Esophagus squamous epithelium (tissue), 4 donors: ENCODE measurements at regions not wholly inside any gene's neighbourhood (a gene's known extent, or its start where the extent isn't known, plus 50 kb on each side); places are given as distances from the start of the nearest gene placed in this dataset.

Source experiments
- POLR2A ChIP-seq, 4 donors: fragments of 450-650 bp; IDR thresholded peaks; one replicate each; pipeline ENCODE4 v1.6.1; 2017; ENCODE audit warnings: antibody characterized with exemption in 4 of 4, mild to moderate bottlenecking in 4 of 4, moderate library complexity in 3 of 4
- TF ChIP-seq, protein P1 (sequence below), 6 experiments: fragments of 450-650 bp in 4 of 6; fragments of 200-600 bp in 2 of 6; sonication (generic) in 2 of 6; IDR thresholded peaks; one replicate each; pipeline ENCODE4 v1.5.1; 2016 to 2019; ENCODE audit warnings: antibody characterized with exemption in 6 of 6, mild to moderate bottlenecking in 4 of 6, moderate library complexity in 4 of 6

DNA sequence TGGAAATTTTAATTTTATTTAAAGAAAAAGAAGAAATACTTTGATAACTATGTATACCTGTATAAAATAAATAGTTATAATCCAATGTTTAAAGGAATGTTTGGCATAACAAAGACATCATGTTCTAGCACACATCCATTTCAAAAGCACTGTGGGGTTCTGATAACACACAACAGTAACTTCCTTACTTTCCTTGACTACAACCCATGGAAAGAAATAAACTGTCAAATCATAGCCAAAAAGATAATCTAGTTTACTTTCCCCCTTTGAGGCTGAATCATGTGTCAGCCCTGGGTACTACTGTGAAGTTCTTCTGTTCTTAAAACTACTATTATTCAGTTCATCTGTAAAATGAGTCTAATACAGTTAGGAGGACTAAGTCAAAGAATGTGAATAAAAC lies 61.4 kb upstream of the PKIB start:
- TF ChIP-seq, protein P1, sequence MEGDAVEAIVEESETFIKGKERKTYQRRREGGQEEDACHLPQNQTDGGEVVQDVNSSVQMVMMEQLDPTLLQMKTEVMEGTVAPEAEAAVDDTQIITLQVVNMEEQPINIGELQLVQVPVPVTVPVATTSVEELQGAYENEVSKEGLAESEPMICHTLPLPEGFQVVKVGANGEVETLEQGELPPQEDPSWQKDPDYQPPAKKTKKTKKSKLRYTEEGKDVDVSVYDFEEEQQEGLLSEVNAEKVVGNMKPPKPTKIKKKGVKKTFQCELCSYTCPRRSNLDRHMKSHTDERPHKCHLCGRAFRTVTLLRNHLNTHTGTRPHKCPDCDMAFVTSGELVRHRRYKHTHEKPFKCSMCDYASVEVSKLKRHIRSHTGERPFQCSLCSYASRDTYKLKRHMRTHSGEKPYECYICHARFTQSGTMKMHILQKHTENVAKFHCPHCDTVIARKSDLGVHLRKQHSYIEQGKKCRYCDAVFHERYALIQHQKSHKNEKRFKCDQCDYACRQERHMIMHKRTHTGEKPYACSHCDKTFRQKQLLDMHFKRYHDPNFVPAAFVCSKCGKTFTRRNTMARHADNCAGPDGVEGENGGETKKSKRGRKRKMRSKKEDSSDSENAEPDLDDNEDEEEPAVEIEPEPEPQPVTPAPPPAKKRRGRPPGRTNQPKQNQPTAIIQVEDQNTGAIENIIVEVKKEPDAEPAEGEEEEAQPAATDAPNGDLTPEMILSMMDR (IDR thresholded peaks at IDR 0.05) = no peak
- TF ChIP-seq POLR2A (IDR thresholded peaks at IDR 0.05) = no peak
